Fibroblast of lung (primary cell): ENCODE measurements at regions not wholly inside any gene's neighbourhood (a gene's known extent, or its start where the extent isn't known, plus 50 kb on each side); places are given as distances from the start of the nearest gene placed in this dataset.

ENCODE experiments used
- DNase-seq, 2 donors: peaks; one replicate each; pipeline versions ENCODE4 v3.0.0 to v3.0.0-alpha.2; 2010; ENCODE audit warnings: low read depth in 2 of 2
- H2AFZ ChIP-seq: 2 replicates; pipeline ENCODE4 v1.5.1; 2012; ENCODE audit warnings: low read length, control low read depth, inconsistent platforms
- H3K27ac ChIP-seq: 2 replicates; pipeline ENCODE4 v1.5.1; 2011; ENCODE audit warnings: low read length, control low read depth; ENCODE audit not compliant: insufficient read depth
- H3K27me3 ChIP-seq: 2 replicates; pipeline ENCODE4 v1.5.1; 2011; ENCODE audit warnings: mild to moderate bottlenecking, low read length; ENCODE audit not compliant: control insufficient read depth, insufficient read depth
- H3K36me3 ChIP-seq: 2 replicates; pipeline ENCODE4 v1.5.1; 2011; ENCODE audit warnings: low read length; ENCODE audit not compliant: control insufficient read depth, insufficient read depth
- H3K4me1 ChIP-seq: 2 replicates; pipeline ENCODE4 v1.5.1; 2011; ENCODE audit warnings: low read length; ENCODE audit not compliant: control insufficient read depth, insufficient read depth; ENCODE audit errors: extremely low read depth
- H3K4me2 ChIP-seq: 2 replicates; pipeline ENCODE4 v1.5.1; 2011; ENCODE audit warnings: low read length, control low read depth; ENCODE audit not compliant: insufficient read depth; ENCODE audit errors: extremely low read depth
- H3K4me3 ChIP-seq, 4 experiments: fragments of 200-600 bp in 1 of 4; sonication (generic) in 1 of 4; replicated peaks in 1 of 4; 2 replicates each; pipeline ENCODE4 v1.5.1; 2011 to 2016; ENCODE audit warnings: low read length in 4 of 4, low read depth in 3 of 4, mild to moderate bottlenecking in 3 of 4, control low read depth in 2 of 4, inconsistent platforms in 1 of 4, mixed read lengths in 1 of 4; ENCODE audit not compliant: insufficient read depth in 1 of 4; ENCODE audit errors: control extremely low read depth in 1 of 4
- H3K79me2 ChIP-seq: 2 replicates; pipeline ENCODE4 v1.5.1; 2012; ENCODE audit warnings: mild to moderate bottlenecking, low read length, inconsistent platforms; ENCODE audit not compliant: control insufficient read depth, insufficient read depth
- H3K9ac ChIP-seq: 2 replicates; pipeline ENCODE4 v1.5.1; 2011; ENCODE audit warnings: mild to moderate bottlenecking, low read length, control low read depth; ENCODE audit not compliant: insufficient read depth
- H3K9me3 ChIP-seq: 2 replicates; pipeline ENCODE4 v1.5.1; 2012; ENCODE audit warnings: low read depth, low read length; ENCODE audit not compliant: control insufficient read depth, insufficient read depth
- H4K20me1 ChIP-seq: 2 replicates; pipeline ENCODE4 v1.5.1; 2011; ENCODE audit warnings: low read length; ENCODE audit not compliant: control insufficient read depth, insufficient read depth; ENCODE audit errors: extremely low read depth
- CTCF ChIP-seq, 2 donors: IDR thresholded peaks in 1 of 2; conservative IDR thresholded peaks in 1 of 2; 1 replicate in 1 of 2; 2 replicates in 1 of 2; pipeline ENCODE4 v1.5.1; 2011 to 2012; ENCODE audit warnings: low read length in 2 of 2, control low read depth in 1 of 2, inconsistent platforms in 1 of 2, low read depth in 1 of 2, mild to moderate bottlenecking in 1 of 2
- EZH2 ChIP-seq: IDR thresholded peaks from 2 replicates; pipeline ENCODE4 v1.5.1; 2012; ENCODE audit warnings: low read length, control low read depth, mild to moderate bottlenecking; ENCODE audit errors: missing control alignments

GRCh38 chr7:46195934-46196333, 274.9 kb upstream of the IGFBP3 start:
- H3K4me1 ChIP-seq = no peaks in the 10 kb centered on the region

GRCh38 chr7:46192271-46192670, 271.2 kb upstream of the IGFBP3 start:
- no peak overlapping the region for H3K4me2 ChIP-seq
- no peaks in the 10 kb centered on the region for H4K20me1 ChIP-seq
- no peaks in the 10 kb centered on the region for H3K9me3 ChIP-seq
- no peak for TF ChIP-seq EZH2
- TF ChIP-seq CTCF (conservative IDR thresholded peaks at IDR 0.05 in 1 of 2, IDR thresholded peaks at IDR 0.05 in 1 of 2; ENCODE audit: low read depth in 1 of 2, low read length in 2 of 2) = no peak
- no peaks in the 10 kb centered on the region for H3K4me1 ChIP-seq
- H3K4me3 ChIP-seq = no peak overlapping the region
- H3K27ac ChIP-seq = no peak overlapping the region
- no peaks in the 10 kb centered on the region for H3K27me3 ChIP-seq
- no peak overlapping the region for H3K9ac ChIP-seq
- no peaks in the 10 kb centered on the region for H3K36me3 ChIP-seq
- DNase-seq = peak in 1 of 2 donors; percentile 33
- H2AFZ ChIP-seq = no peak overlapping the region
- no peaks in the 10 kb centered on the region for H3K79me2 ChIP-seq

More at GRCh38 chr7:46195934-46196333, 274.9 kb upstream of the IGFBP3 start:
- Histone ChIP-seq H3K27ac (no peak overlapping the region), H3K9me3 (no peaks in the 10 kb centered on the region), H3K9ac (no peak overlapping the region), H3K36me3 (no peaks in the 10 kb centered on the region), H3K27me3 (no peaks in the 10 kb centered on the region), H4K20me1 (no peaks in the 10 kb centered on the region), H3K79me2 (no peaks in the 10 kb centered on the region), H3K4me2 (no peak overlapping the region), H3K4me3 (no peak overlapping the region), H2AFZ (no peak overlapping the region)
- TF ChIP-seq CTCF (conservative IDR thresholded peaks at IDR 0.05 in 1 of 2, IDR thresholded peaks at IDR 0.05 in 1 of 2; ENCODE audit: low read depth in 1 of 2, low read length in 2 of 2) = no peak
- no peak for TF ChIP-seq EZH2
- DNase-seq = no peak

- Histone ChIP-seq H3K4me1 (no peaks in the 10 kb centered on the region), H3K36me3 (no peaks in the 10 kb centered on the region), H3K4me2 (no peak overlapping the region), H2AFZ (no peak overlapping the region), H3K9me3 (no peaks in the 10 kb centered on the region), H3K27ac (no peak overlapping the region), H3K4me3 (no peak overlapping the region), H4K20me1 (no peaks in the 10 kb centered on the region), H3K27me3 (no peaks in the 10 kb centered on the region), H3K9ac (no peak overlapping the region), H3K79me2 (no peaks in the 10 kb centered on the region)
- TF ChIP-seq CTCF (conservative IDR thresholded peaks at IDR 0.05 in 1 of 2, IDR thresholded peaks at IDR 0.05 in 1 of 2; ENCODE audit: low read depth in 1 of 2, low read length in 2 of 2) = no peak
- no peak for TF ChIP-seq EZH2
- peak in 1 of 2 donors; percentile 94 for DNase-seq
Observed at GRCh38 chr7:46191776-46192175, 270.7 kb upstream of the IGFBP3 start.
